22Rv1 (cell line): ENCODE measurements at regions not wholly inside any gene's neighbourhood (a gene's known extent, or its start where the extent isn't known, plus 50 kb on each side); places are given as distances from the start of the nearest gene placed in this dataset.

Source experiments
- CTCF ChIP-seq: fragments of 450-650 bp; IDR thresholded peaks from 2 replicates; pipeline ENCODE4 v1.5.1; 2017; ENCODE audit warnings: mild to moderate bottlenecking
- ZFX ChIP-seq: fragments of 450-650 bp; IDR thresholded peaks from 2 replicates; pipeline ENCODE4 v1.6.1; 2017; ENCODE audit warnings: antibody characterized with exemption, borderline replicate concordance

- TF ChIP-seq CTCF (no peak), ZFX (no peak)
Measured at GRCh38 chr6:23088761-23089160, 519.4 kb downstream of the HDGFL1 start.
